ENCODE measurements at regions not wholly inside any gene's neighbourhood (a gene's known extent, or its start where the extent isn't known, plus 50 kb on each side); places are given as distances from the start of the nearest gene placed in this dataset.
A peak's percentile ranks its signal among the peaks of the same experiment; 100 is the strongest.
"Not testable (repeated sequence)": the region's sequence is repeated elsewhere in the genome, so short reads cannot be mapped to it uniquely, and the experiment has no call there.

- DNase-seq: peak in 1 of 2 donors; percentile 25
These were observed 350.0 kb upstream of the FZD8 start for GRCh38 chr10:35992107-35992506.

GRCh38 chr10:35986756-35987502, 344.8 kb upstream of the FZD8 start:
- intact Hi-C loops (cut with DNase I; ENCODE audit: low total_unique reads): no loop called here
- H3K4me3 ChIP-seq: no peak overlapping the region
- no peaks in the 10 kb centered on the region for H3K9me3 ChIP-seq
- no peak overlapping the region for H3K27ac ChIP-seq
- 61 to 74% (median 73%) methylated on average over 7 of the region's 7 CpGs for WGBS, 5 donors
- H3K4me1 ChIP-seq: no peaks in the 10 kb centered on the region
- H3K27me3 ChIP-seq: no peaks in the 10 kb centered on the region
- TF ChIP-seq EP300 (IDR thresholded peaks at IDR 0.05): no peak
- TF ChIP-seq POLR2A (IDR thresholded peaks at IDR 0.05): no peak
- no peak for DNase-seq
- H3K36me3 ChIP-seq: no peaks in the 10 kb centered on the region

More at GRCh38 chr10:35992107-35992506, 350.0 kb upstream of the FZD8 start:
- no peaks in the 10 kb centered on the region for H3K9me3 ChIP-seq
- H3K27me3 ChIP-seq: no peaks in the 10 kb centered on the region
- no peaks in the 10 kb centered on the region for H3K4me1 ChIP-seq
- intact Hi-C loops (cut with DNase I; ENCODE audit: low total_unique reads): no loop called here
- no peak overlapping the region for H3K4me3 ChIP-seq
- no peak overlapping the region for H3K27ac ChIP-seq
- no peaks in the 10 kb centered on the region for H3K36me3 ChIP-seq
- no peak for TF ChIP-seq POLR2A (IDR thresholded peaks at IDR 0.05)
- TF ChIP-seq CTCF (IDR thresholded peaks at IDR 0.05): no peak
- TF ChIP-seq POLR2AphosphoS5 (IDR thresholded peaks at IDR 0.05): no peak
- TF ChIP-seq EP300 (IDR thresholded peaks at IDR 0.05): no peak

- no peaks in the 10 kb centered on the region for H3K9me3 ChIP-seq
- H3K27ac ChIP-seq: no peak overlapping the region
- H3K4me1 ChIP-seq: no peaks in the 10 kb centered on the region
- intact Hi-C loops (cut with DNase I; ENCODE audit: low total_unique reads): no loop called here
- no peaks in the 10 kb centered on the region for H3K27me3 ChIP-seq
- no peak for DNase-seq
- WGBS, 5 donors: 54 to 81% (median 60%) methylated on average over 2 of the region's 2 CpGs
- no peak overlapping the region for H3K4me3 ChIP-seq
- no peaks in the 10 kb centered on the region for H3K36me3 ChIP-seq
- TF ChIP-seq CTCF (IDR thresholded peaks at IDR 0.05) (no peak), EP300 (IDR thresholded peaks at IDR 0.05) (no peak), POLR2A (IDR thresholded peaks at IDR 0.05) (no peak), POLR2AphosphoS5 (IDR thresholded peaks at IDR 0.05) (no peak)
These were observed 337.0 kb upstream of the FZD8 start for GRCh38 chr10:35979116-35979515.

GRCh38 chr10:35973912-35974591, 332.0 kb upstream of the FZD8 start:
- intact Hi-C loops (cut with DNase I; ENCODE audit: low total_unique reads): not testable (repeated sequence)

GRCh38 chr10:35972275-35972674, 330.2 kb upstream of the FZD8 start:
- Histone ChIP-seq H3K27ac (no peak overlapping the region), H3K36me3 (no peaks in the 10 kb centered on the region), H3K27me3 (no peaks in the 10 kb centered on the region), H3K4me1 (no peaks in the 10 kb centered on the region), H3K9me3 (peaks cover 0 to 4% (median 0%) of the 10 kb centered on the region in 4 donors), H3K4me3 (no peak overlapping the region)
- WGBS, 5 donors: 74 to 88% (median 83%) methylated on average over 3 of the region's 3 CpGs
- intact Hi-C loops (cut with DNase I; ENCODE audit: low total_unique reads): no loop called here
- no peak for DNase-seq
- no peak for TF ChIP-seq CTCF (IDR thresholded peaks at IDR 0.05)
- TF ChIP-seq POLR2AphosphoS5 (IDR thresholded peaks at IDR 0.05): no peak
- no peak for TF ChIP-seq EP300 (IDR thresholded peaks at IDR 0.05)
- no peak for TF ChIP-seq POLR2A (IDR thresholded peaks at IDR 0.05)

More at GRCh38 chr10:35973912-35974591, 332.0 kb upstream of the FZD8 start:
- H3K27me3 ChIP-seq, H3K36me3 ChIP-seq, H3K4me3 ChIP-seq, H3K4me1 ChIP-seq, DNase-seq, H3K9me3 ChIP-seq, H3K27ac ChIP-seq: not testable (repeated sequence)
- WGBS, 5 donors: 52 to 62% (median 54%) methylated on average over 5 of the region's 5 CpGs
